NCI-H446 treated with DMSO at 0.1 percent for 48 hours (cell line): ENCODE measurements at regions not wholly inside any gene's neighbourhood (a gene's known extent, or its start where the extent isn't known, plus 50 kb on each side); places are given as distances from the start of the nearest gene placed in this dataset.
"Not testable (repeated sequence)": the region's sequence is repeated elsewhere in the genome, so short reads cannot be mapped to it uniquely, and the experiment has no call there.

Experiments
- DNase-seq: peaks from one replicate; lab custom pipeline; 2025; lab: John Stamatoyannopoulos, UW

DNA sequence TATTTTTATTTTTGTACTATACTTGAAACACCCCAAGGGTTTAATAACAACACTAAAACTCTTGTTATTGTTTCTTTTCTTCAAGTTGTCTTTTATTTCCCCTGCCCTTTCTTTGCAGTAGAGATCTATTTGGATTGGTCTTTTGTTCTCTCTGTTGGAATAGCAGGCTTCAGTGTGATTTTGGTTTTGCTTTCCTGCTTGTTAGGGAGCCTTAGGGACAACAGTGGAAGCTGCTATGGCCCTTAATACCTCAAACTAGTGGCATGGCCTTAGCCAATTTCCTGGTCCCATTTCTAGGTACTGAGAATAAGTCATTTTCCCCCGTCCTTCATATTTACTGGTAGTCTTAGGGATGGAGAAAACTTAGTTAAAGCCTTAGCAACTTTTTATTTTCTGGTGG is 535.4 kb upstream of the NDST4 start:
- no peak for DNase-seq

DNA sequence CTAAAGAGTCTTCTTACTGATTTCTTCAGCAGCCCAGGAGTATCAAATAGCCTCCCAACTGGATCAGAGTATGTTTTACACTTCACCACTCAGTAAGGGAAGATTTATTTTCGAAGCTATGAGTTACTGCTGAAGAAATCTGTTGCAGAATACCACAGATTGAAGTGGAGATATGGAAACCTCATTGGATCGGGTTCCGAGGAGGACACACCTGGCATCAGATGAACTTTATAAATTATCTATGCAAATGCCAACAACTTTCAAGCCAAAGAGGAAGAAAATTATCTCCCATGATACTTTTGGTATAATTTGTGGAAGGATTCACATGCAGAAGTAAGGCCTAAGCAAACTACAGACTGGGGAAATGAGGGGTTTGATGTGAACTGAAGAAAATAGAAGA is 515.9 kb upstream of the NDST4 start:
- no peak for DNase-seq

DNA sequence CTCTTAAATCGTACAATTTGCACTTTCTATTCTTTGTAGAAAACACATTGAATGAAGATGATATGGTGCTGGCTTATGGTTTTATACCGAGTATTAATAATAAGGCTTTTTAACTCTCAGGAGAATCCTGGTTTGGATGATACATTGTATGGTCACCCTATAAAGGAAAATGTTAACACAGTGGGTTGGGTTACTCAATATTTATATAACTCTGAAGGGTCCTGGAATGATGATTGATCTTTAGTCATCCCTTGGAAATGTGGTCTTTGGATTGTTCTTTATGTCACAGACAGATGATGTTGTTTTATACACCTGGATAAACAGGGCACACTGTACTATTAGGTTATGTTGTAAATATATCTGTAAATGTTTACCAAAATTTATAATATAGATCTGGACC is 496.2 kb upstream of the NDST4 start:
- no peak for DNase-seq

DNA sequence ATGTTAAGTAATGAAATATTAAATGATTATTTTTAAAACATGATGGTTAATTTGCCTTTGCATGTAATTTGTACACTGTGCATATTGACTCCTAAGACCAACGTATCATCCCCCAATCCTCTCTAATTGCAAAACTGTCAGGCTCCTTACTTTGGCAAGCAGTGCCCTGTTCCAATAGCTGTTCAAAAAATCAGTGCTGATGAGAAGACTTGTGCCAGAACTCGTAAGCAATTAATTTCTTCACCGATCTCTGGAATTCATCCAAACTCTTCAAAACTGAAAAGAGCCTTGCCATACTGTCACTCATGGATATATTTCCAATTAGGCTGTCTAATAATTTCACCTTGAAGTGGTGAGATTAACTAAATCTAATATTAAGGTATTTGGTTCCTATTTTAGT is 493.9 kb upstream of the NDST4 start:
- peak; percentile 43 for DNase-seq

DNA sequence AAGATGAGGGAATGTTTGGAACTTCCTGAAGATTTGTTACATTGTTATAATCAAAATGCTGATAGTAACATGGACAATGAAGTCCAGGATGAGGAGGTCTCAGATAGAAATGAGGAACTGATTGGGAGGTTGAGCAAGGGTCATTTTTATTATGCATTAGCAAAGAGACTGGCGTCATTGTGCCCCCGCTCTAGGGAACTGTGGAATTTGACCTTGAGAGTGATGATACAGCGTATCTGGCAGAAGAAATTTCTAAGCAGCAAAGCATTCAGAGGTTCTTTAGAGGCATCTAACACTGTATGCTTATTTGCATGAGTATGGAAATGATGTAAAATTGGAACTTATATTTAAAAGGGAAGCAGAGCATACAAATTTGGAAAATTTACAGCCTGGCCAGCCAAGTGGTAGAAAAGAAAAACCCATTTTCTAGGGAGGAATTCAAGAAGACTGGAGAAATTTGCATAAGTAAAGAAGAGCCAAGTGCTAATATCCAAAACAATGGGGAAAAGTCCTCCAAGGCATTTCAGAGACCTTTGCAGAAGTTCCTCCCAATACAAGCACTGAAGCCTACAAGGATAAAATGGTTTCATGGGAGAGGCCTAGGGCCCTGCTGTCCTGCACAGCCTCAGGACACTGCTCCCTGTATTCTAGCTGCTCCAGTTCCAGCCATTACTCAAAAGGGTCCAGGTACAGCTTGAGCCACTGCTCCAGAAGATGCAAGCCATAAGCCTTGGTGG is 483.0 kb upstream of the NDST4 start:
- no peak for DNase-seq

DNA sequence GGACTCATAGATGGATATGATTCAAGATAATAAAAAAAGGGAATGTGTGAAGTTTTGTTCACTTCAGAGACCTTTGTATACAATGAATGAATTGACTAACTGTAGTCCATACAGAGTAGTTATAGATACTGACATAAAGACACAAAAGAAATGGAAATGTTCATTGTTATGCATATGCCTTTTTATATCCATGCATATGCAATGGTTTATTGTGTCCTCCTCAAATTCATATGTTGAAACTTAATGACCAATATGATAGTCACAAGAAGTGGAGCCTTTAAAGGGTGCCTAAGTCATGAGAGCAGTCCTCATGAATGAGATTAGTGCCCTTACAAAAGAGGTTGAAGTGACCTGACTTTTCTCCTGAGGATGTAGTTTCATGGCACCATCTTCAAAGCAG is 467.5 kb upstream of the NDST4 start:
- no peak for DNase-seq

DNA sequence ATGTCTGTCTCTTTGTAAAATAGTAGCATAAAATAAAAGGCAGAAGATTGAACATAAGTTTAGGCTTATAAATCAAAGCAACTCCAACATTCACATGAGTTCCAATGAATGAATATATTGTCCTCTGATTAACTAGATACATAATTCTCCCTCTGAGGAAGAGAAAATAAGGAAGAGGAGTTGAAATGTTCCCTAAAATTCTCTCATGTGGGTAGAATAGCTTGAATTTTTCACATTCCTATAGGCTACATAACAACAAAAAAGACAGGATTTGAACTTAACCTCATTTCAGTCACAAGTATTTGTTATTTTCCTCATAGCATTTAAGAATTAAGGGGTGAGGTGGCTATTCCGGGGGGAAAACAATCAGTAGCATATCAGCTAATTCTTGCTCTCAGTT is 462.4 kb upstream of the NDST4 start:
- DNase-seq = no peak

DNA sequence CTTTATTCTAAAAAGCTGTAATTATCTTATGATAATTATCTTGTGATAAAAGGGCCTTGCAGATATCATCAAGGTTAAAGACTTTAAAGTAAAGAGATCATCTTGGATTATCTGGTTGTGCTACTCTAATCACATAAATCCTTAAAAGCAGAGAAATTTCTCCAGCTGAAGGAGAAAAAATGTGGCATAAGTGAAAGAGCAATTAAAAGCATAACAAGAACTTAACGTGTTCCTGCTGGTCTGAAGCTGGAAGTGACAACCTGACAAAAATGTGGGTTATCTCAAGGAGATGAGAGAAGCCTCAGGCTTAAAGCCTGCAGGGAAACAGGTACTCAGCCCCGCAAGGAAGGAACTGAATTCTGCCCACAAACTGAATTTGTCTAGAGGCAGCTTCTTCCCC is 449.1 kb upstream of the NDST4 start:
- no peak for DNase-seq

DNA sequence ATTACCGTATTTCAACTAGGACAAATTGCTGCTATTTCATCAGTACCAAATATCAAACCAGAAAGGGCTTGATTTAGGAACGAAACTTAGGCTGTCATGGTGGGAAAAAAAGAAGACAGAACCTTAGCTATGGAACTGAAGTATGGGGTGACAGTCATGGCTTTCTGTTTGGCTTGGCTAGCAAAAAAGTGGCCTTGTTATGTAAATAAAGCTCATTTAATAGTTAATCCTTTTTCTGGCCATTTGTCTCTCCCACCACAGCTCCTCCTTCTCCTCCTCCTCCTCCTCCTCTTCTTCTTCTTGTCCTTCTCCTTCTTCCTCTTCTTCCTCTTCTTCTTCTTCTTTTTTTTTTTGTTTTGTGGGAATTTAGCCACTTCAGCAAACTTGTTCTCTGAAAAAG is 434.7 kb upstream of the NDST4 start:
- no peak for DNase-seq

DNA sequence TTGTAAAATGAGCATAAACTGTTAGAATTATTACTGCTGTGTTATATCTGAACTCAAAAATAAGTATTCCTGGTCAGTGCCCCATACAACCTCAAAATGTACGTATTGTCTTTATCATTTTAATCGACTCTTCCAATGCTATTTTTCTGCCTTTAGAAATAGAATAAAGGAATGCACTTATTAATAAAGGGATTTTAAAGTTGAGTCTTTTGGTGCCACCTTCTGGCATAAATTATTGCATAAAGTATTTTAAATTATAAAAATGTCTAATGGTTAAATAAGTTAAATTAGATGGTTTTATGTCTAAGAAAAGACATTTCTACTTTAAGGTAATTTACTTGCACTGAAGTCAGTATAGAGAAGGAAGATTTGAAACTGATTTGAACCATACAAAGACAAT is 424.0 kb upstream of the NDST4 start:
- peak; percentile 21 for DNase-seq

DNA sequence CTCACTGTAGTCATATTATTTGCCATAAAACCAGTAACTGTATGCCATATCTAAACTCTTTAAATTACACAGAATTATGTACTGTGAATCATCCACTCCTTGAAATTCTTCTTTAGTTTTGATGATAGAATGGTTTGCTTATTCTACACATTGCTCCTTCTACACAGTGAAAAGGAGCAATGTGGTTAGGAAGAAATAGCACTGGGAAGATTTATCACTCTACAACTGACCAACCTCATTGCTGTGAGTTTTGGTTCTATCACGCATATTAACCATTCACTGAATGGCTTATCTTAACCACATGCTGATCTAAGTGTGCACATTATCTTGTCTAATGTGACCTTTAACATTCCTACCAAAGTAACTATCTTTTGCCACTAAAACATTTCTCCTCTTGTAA is 415.7 kb upstream of the NDST4 start:
- no peak for DNase-seq

DNA sequence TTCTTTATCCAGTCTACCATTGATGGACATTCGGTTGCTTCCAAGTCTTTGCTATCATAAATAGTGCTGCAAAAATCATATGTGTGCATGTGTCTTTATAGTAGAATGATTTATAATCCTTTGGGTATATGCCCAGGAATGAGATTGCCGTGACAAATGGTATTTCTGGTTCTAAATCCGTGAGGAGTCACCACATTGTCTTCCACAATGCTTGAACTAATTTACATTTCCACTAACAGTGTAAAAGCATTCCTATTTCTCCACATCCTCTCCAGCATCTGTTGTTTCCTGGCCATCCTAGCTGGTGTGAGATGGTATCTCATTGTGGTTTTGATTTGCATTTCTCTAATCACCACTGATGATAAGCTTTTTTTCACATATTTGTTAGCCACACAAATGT is 406.1 kb upstream of the NDST4 start:
- DNase-seq = not testable (repeated sequence)

DNA sequence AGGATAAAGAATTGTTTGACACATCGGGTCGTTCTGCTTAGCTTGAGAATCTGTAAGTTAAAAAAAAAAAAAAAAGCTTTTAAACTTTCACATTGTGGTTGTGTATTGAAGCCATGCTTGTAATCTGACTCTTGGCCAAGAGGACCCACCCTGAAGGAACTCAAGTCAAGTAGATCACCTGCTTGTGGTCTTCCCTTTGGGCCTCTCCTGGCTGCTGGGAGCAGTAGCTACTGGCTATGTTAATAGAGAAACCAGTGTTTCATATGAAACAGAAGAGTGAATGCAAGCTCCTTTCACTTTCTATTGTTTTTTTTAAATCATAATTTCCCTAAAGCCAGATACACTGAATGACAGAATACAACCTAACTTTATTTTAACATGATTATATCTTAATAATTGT is 402.4 kb upstream of the NDST4 start:
- DNase-seq = no peak

DNA sequence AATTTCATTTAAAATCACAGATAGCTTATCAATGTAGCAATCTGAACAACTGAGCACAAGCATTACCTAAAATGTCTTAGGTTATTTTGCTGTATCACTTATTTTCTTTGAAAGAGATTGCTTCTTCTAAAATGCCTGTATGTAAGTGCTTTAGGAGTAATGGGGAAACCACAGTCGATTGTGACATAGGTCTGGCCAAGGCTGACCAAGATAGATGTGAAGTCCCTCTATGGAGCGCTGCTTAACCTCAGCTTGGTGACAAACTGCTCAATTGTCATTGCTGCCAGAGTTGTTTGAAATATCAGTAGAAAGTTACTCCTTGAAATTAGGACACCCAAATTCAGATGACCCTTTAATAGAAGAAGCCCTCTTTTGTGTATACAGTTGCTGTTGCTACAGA is 401.9 kb upstream of the NDST4 start:
- DNase-seq = no peak

DNA sequence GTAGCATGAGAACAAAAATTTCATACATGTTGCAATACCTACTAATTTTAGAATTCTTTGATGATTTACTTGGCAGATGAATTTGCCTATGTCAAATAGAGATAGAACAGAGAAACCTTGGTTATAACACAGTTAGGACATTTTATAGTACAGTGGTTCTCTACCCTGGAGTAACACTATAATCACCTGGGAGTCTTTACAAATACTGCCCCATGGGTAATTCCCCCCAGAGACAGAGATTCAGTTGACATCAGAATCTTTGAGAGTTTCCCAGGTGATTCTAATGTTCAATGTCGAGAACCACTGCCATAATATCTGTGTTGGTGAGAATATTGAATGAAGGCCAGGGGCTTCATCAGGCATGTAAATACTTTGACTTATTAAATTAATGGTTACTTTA is 401.3 kb upstream of the NDST4 start:
- DNase-seq = no peak

DNA sequence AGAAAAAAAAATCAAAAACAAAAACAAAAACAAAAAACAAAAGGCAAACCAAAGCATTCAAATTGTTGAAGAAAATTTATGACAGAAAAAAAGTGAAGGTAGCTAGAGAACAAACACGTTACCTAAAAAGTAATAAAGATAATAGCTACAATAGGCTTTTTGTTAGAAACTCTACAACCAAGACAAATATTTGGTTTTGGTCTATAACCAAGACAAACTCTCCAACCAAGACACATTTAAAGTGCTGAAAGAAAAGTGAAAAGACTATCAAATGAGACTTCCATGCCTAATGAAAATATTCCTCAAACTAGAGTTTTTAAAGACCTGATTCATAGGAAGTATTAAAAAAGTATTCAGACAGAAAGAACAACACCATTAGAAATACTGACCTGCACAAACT is 391.9 kb upstream of the NDST4 start:
- no peak for DNase-seq

DNA sequence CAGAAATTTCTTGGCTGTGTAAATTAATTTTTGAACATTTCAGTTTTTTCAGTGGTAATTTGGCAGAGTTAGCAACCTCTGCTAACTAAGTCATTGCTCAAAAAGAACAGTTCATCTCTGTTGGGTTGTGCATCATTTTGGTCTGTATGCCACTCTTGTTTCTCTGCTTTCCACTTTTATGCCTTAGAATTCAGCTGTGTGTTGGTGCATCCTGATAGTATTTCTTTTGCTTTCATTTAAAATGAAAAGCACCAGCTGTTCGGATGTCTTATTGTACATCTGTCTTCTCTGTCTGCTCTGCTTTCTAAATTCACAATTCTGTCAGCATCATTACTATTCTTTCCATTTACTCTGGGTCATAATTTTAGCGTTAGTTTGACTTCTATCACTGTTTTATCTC is 388.2 kb upstream of the NDST4 start:
- DNase-seq = no peak

DNA sequence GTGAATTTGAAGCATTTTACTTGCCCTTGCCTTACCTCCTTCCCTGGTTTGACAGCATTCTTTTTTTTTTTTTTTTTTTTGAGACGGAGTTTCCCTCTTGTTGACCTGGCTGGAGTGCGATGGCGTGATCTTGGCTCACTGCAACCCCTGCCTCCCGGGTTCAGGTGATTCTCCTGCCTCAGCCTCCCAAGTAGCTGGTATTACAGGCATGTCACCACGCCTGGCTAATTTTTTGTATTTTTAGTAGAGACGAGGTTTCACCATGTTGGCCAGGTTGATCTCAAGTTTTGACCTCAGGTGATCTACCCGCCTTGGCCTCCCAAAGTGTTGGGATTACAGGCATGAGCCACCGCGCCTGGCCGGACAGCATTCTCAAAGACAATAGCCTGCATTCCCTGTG is 380.4 kb upstream of the NDST4 start:
- DNase-seq = not testable (repeated sequence)

DNA sequence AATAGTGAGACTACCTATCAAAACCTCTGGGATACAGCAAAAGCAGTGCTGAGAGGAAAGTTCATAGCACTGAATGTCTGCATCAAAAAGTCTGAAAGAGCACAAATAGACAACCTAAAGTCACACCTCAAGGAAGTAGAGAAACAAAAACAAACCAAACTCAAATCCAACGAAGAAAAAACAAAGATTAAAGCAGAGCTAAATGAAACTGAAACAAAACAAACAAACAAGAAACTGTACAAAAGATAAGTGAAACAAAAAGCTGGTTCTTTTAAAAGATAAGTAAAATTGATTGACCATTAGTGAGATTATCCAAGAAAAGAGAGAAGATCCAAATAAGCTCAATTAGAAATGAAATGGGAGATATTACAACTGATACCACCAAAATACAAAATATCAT is 378.3 kb upstream of the NDST4 start:
- no peak for DNase-seq

DNA sequence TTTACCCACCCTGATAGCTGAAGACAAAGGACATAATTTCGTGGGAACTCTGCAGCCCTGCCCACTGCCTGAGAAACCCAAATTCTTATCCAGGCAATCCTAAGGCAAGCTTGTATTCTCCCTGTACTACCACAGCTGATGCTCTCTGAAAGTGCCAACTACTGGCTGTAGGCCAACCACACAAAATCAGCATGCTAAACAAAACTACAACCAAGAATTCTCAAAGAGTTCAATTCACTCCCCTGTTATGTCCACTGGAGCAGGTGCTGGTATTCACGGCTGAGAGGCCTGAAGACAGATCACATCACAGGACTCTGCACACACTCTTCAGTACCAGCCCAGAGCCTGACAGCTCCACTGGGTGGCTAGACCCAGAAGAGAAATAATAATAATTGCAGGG is 375.9 kb upstream of the NDST4 start:
- DNase-seq = no peak

DNA sequence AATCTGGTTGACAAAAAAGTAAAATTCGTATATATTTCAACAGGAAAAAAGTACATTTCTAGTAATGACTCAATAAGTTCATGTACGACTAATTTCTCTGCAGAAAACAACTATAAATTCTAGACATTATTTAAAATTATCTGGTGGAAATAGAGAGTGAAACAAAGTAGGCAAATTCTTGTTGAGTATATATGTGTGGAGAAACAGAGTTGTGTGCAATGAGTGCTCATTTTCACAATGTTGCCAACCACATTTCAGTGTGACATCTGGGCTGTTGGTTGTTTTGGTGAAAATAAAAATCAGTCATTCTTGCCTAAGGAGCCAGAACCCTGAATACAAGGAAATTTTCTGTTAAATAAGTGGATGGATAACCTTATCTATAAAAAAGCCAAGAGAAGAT is 372.0 kb upstream of the NDST4 start:
- no peak for DNase-seq

DNA sequence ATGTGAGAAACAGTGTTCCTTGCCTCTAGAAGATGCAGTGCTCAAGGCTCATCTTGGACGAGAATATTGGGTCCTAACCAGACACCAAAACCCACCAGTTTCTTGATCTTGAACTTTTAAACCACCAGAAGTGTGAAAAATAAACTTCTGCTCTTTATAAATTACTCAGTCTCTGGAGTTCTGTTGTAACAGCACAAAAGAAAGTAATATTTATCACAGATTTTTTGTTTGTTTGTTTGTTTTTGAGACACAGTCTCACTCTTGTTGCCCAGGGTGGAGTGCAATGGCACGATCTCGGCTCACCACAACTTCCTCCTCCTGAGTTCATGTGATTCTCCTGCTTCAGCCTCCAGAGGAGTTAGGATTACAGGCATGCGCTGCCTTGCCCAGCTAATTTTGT is 371.1 kb upstream of the NDST4 start:
- DNase-seq = no peak

DNA sequence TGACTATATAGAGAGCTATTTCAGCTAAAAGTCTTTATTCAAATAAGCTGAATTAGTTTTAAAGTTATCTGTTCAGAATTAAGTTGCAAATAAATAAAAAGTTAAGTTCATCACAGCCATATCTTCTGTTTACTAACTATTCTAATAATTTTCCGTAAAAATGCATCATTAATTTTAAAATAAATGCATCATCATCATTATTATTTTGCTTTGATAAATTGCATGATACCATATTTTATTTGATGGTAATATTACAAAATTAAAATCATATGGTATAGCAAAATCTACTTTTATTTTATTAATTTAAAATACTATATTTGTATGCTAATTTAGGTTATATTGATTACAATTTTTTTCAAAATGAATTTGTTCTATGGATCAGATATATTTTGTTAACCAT is 357.3 kb upstream of the NDST4 start:
- no peak for DNase-seq

DNA sequence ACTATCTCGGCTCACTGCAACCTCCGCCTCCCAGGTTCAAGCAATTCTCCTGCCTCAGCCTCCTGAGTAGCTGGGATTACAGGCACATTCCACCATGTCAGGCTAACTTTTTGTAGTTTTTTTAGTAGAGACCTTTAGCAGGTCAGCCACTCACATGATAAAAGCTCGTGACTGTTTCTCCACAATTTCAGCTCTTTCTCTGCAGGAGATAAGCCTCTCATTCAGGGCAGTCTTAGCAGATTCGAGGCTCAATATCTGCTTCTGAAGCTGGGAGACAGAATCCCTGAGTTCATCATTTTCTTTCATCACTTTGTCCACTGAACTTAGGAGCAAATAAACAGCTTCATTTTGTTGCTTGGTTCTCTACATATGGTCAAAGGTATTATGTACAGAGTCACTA is 345.9 kb upstream of the NDST4 start:
- DNase-seq = not testable (repeated sequence)

DNA sequence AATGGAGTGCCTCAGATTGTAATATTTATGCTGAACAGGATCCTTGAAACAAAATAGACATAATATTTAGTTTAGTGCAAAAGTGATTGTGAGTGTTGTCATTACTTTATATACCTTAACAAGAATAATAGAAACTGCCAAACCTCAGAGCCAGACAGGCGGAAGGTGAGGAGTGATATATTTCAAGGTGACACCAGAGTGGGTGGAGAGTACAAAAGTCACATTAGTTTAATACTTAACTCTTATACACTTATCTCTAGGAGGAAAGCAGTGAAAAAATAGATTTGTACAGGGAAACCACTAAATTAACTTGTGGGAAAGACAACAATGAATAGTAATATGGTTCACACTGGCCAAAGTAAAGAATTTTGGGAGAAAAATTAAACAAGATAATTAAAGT is 342.8 kb upstream of the NDST4 start:
- DNase-seq = no peak
